ENCODE measurements at regions not wholly inside any gene's neighbourhood (a gene's known extent, or its start where the extent isn't known, plus 50 kb on each side); places are given as distances from the start of the nearest gene placed in this dataset.

- no peak for DNase-seq
Measured at GRCh38 chr10:128377988-128378387, 251.8 kb upstream of the MKI67 start.

GRCh38 chr10:128380946-128381345 is 254.7 kb upstream of the MKI67 start:
- no peak for DNase-seq

GRCh38 chr10:128382225-128382624 is 256.0 kb upstream of the MKI67 start:
- DNase-seq, result no peak

GRCh38 chr10:128384831-128385230 is 258.6 kb upstream of the MKI67 start:
- DNase-seq, result no peak

GRCh38 chr10:128386231-128386630 is 260.0 kb upstream of the MKI67 start:
- DNase-seq, result no peak

GRCh38 chr10:128386816-128387604 is 260.8 kb upstream of the MKI67 start:
- no peak for DNase-seq

GRCh38 chr10:128390596-128390995 is 264.4 kb upstream of the MKI67 start:
- no peak for DNase-seq

- no peak for DNase-seq
Measured at GRCh38 chr10:128393546-128393945, 267.3 kb upstream of the MKI67 start.

GRCh38 chr10:128398118-128398517 is 271.9 kb upstream of the MKI67 start:
- DNase-seq, result no peak

GRCh38 chr10:128398999-128399398 is 272.8 kb upstream of the MKI67 start:
- no peak for DNase-seq

- DNase-seq, result no peak
Measured at GRCh38 chr10:128400564-128400963, 274.3 kb upstream of the MKI67 start.

- no peak for DNase-seq
Measured at GRCh38 chr10:128405450-128405849, 279.2 kb upstream of the MKI67 start.

- no peak for DNase-seq
Measured at GRCh38 chr10:128411643-128412042, 285.4 kb upstream of the MKI67 start.

GRCh38 chr10:128414568-128414967 is 288.3 kb upstream of the MKI67 start:
- DNase-seq, result no peak

- no peak for DNase-seq
Measured at GRCh38 chr10:128416231-128416630, 290.0 kb upstream of the MKI67 start.

- DNase-seq, result no peak
Measured at GRCh38 chr10:128417826-128418225, 291.6 kb upstream of the MKI67 start.

- no peak for DNase-seq
Measured at GRCh38 chr10:128418819-128419218, 292.6 kb upstream of the MKI67 start.

GRCh38 chr10:128419466-128420019 is 293.3 kb upstream of the MKI67 start:
- DNase-seq, result no peak

- no peak for DNase-seq
Measured at GRCh38 chr10:128420623-128421022, 294.4 kb upstream of the MKI67 start.

- no peak for DNase-seq
Measured at GRCh38 chr10:128421371-128422160, 295.3 kb upstream of the MKI67 start.

GRCh38 chr10:128422190-128422589 is 296.0 kb upstream of the MKI67 start:
- DNase-seq, result no peak

GRCh38 chr10:128422999-128423398 is 296.8 kb upstream of the MKI67 start:
- no peak for DNase-seq

- no peak for DNase-seq
Measured at GRCh38 chr10:128429321-128429720, 303.1 kb upstream of the MKI67 start.
